Endothelial cell of umbilical vein (primary cell): ENCODE measurements at regions not wholly inside any gene's neighbourhood (a gene's known extent, or its start where the extent isn't known, plus 50 kb on each side); places are given as distances from the start of the nearest gene placed in this dataset.

Source experiments
- BruUV-seq: library from RNA; stranded (reverse); fragments of 400-500 nt; replicated peaks from 2 replicates; lab custom pipeline; 2021; lab: Mats Ljungman, UMichigan
- CTCF ChIA-PET: fragments of 300-600, 350-600 bp; sonication (Branson Sonifier 250); formaldehyde crosslinking; loops from one replicate; lab custom pipeline; 2021; ENCODE audit warnings: antibody characterized with exemption, inconsistent platforms; lab: Charles Lee
- POLR2A ChIA-PET: fragments of 300-600, 350-600 bp; sonication (Branson Sonifier 250); formaldehyde crosslinking; loops from one replicate; lab custom pipeline; 2021; ENCODE audit warnings: antibody characterized with exemption, inconsistent platforms; lab: Charles Lee
- DNase-seq: peaks from one replicate; pipeline ENCODE4 v3.0.0-alpha.2; 2011; ENCODE audit warnings: low read depth, low spot score
- FAIRE-seq: peaks from 2 replicates; lab custom pipeline; 2011; peaks lifted over from hg19 to GRCh38; lab: Jason Lieb, UNC
- H2AFZ ChIP-seq: 2 replicates; pipeline ENCODE4 v1.6.0; 2012; ENCODE audit warnings: low read depth, low read length, control low read depth, inconsistent platforms
- H3K27ac ChIP-seq: 2 replicates; pipeline ENCODE4 v1.5.1; 2011; ENCODE audit warnings: low read depth, mild to moderate bottlenecking, control low read depth, low read length, moderate library complexity; ENCODE audit not compliant: insufficient read depth
- H3K27me3 ChIP-seq, 2 experiments: 2 replicates each; pipeline versions ENCODE4 v1.6.0 to v1.6.1; 2011; ENCODE audit warnings: low read length in 2 of 2, mixed read lengths in 1 of 2; ENCODE audit not compliant: control insufficient read depth in 2 of 2, insufficient read depth in 2 of 2
- H3K36me3 ChIP-seq, 2 experiments: 2 replicates in 1 of 2; 3 replicates in 1 of 2; pipeline ENCODE4 v1.5.1; 2011; ENCODE audit warnings: low read length in 2 of 2, mild to moderate bottlenecking in 1 of 2, moderate library complexity in 1 of 2; ENCODE audit not compliant: control insufficient read depth in 2 of 2, insufficient read depth in 2 of 2; ENCODE audit errors: extremely low read depth in 1 of 2
- H3K4me1 ChIP-seq: 3 replicates; pipeline ENCODE4 v1.5.1; 2011; ENCODE audit warnings: mild to moderate bottlenecking, low read length; ENCODE audit not compliant: control insufficient read depth, insufficient read depth; ENCODE audit errors: extremely low read depth
- H3K4me2 ChIP-seq: 2 replicates; pipeline ENCODE4 v1.6.1; 2011; ENCODE audit warnings: low read length, control low read depth, mixed read lengths; ENCODE audit not compliant: insufficient read depth
- H3K4me3 ChIP-seq, 3 experiments: fragments of 200-600 bp in 1 of 3; sonication (generic), shearing (Covaris generic) in 1 of 3; replicated peaks in 1 of 3; 2 replicates each; pipeline ENCODE4 v1.5.1; 2011 to 2016; ENCODE audit warnings: control low read depth in 3 of 3, low read length in 3 of 3, mild to moderate bottlenecking in 2 of 3, inconsistent platforms in 1 of 3, low read depth in 1 of 3, moderate library complexity in 1 of 3; ENCODE audit not compliant: insufficient read depth in 1 of 3
- H3K79me2 ChIP-seq: 2 replicates; pipeline ENCODE4 v1.6.0; 2012; ENCODE audit warnings: low read length, inconsistent platforms; ENCODE audit not compliant: control insufficient read depth, insufficient read depth
- H3K9ac ChIP-seq: replicated peaks from 2 replicates; pipeline ENCODE3; 2011; ENCODE audit warnings: low read length, control low read depth; ENCODE audit not compliant: insufficient read depth; ENCODE audit errors: extremely low read depth
- H3K9me1 ChIP-seq: replicated peaks from 3 replicates; pipeline ENCODE4 v1.6.0; 2011; ENCODE audit warnings: mild to moderate bottlenecking, low read length; ENCODE audit not compliant: control insufficient read depth, insufficient read depth; ENCODE audit errors: extremely low read depth
- H3K9me3 ChIP-seq: replicated peaks from 2 replicates; pipeline ENCODE4 v1.5.1; 2012; ENCODE audit warnings: low read length, inconsistent platforms; ENCODE audit not compliant: control insufficient read depth, insufficient read depth
- H4K20me1 ChIP-seq: replicated peaks from 2 replicates; pipeline ENCODE3; 2011; ENCODE audit warnings: mild to moderate bottlenecking, low read length; ENCODE audit not compliant: control insufficient read depth, insufficient read depth; ENCODE audit errors: extremely low read depth
- EZH2 ChIP-seq: IDR thresholded peaks from 2 replicates; pipeline ENCODE4 v1.6.1; 2012; ENCODE audit warnings: borderline replicate concordance, low read depth, mild to moderate bottlenecking, moderate library complexity, low read length, inconsistent platforms; ENCODE audit not compliant: severe bottlenecking
- FOS ChIP-seq: IDR thresholded peaks from 2 replicates; pipeline ENCODE4 v1.6.1; 2011; ENCODE audit warnings: mild to moderate bottlenecking, low read length, moderate library complexity, borderline replicate concordance; ENCODE audit not compliant: insufficient read depth
- GATA2 ChIP-seq: IDR thresholded peaks from 2 replicates; pipeline ENCODE4 v1.7.0; 2011; ENCODE audit warnings: low read depth, mild to moderate bottlenecking, moderate library complexity, mixed read lengths, low read length; ENCODE audit not compliant: insufficient read length, insufficient read depth
- JUN ChIP-seq: IDR thresholded peaks from 2 replicates; pipeline ENCODE4 v1.6.1; 2011; ENCODE audit warnings: borderline replicate concordance, low read depth; ENCODE audit not compliant: insufficient read length, insufficient read depth
- MYC ChIP-seq: IDR thresholded peaks from one replicate; pipeline ENCODE4 v1.6.1; 2011; ENCODE audit warnings: mild to moderate bottlenecking, low read depth, low read length
- POLR2A ChIP-seq: IDR thresholded peaks from 2 replicates; pipeline ENCODE4 v1.6.1; 2012; ENCODE audit warnings: low read depth, mild to moderate bottlenecking, control low read depth, low read length
- POLR2AphosphoS5 ChIP-seq: IDR thresholded peaks from 2 replicates; pipeline ENCODE4 v1.6.1; 2012; ENCODE audit warnings: low read depth, mild to moderate bottlenecking, control low read depth, low read length, moderate library complexity; ENCODE audit not compliant: insufficient read depth
- dilution Hi-C: fragments of 300-500 bp; cut with MboI; formaldehyde crosslinking; loops from one replicate; pipeline ENCODE4 v1.15.0; 2019; ENCODE audit warnings: low sequenced_read_pairs; ENCODE audit not compliant: extremely low pct_ligation_motif_present
- intact Hi-C: fragments of 100-400 bp; cut with micrococcal nuclease; formaldehyde crosslinking; loops from one replicate; pipeline ENCODE4 v1.10.0; 2022
- TF ChIP-seq, protein P1 (sequence below), 2 donors: IDR thresholded peaks; 1 replicate in 1 of 2; 2 replicates in 1 of 2; pipeline ENCODE4 v1.5.1; 2011; ENCODE audit warnings: low read length in 2 of 2, mild to moderate bottlenecking in 2 of 2, moderate library complexity in 2 of 2, control low read depth in 1 of 2, inconsistent platforms in 1 of 2, low read depth in 1 of 2; ENCODE audit not compliant: insufficient read depth in 1 of 2; ENCODE audit errors: extremely low read depth in 1 of 2
- TF ChIP-seq, protein P2 (sequence below): IDR thresholded peaks from 2 replicates; pipeline ENCODE4 v1.6.1; 2011; ENCODE audit not compliant: insufficient read depth, insufficient read length

DNA sequence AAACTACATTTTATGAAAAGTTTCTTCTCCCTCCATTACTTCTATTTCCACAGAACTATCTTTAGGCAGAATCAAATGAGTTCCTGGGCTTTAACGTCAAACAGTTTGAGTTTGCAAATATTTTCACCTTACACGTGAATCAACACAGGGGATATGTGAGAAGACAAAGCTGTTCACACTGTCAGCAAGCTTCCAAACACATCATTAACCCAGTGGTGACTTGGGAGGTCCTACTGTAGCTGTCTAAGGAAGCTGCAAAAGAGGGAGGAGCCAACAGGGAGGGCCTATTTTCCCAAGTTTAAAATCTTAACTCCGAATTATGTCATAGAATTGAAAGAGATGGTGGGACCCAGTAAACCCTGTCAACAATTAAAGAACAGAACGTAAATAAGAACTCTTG, 337.8 kb upstream of the DNAJC19 start:
- no peaks in the 10 kb centered on the region for H3K79me2 ChIP-seq
- intact Hi-C loops, result loop anchor here (2.0 kb wide), 1 partner anchor 237 kb away; no protein-coding TSS in a partner anchor
- no peaks in the 10 kb centered on the region for H3K4me1 ChIP-seq
- DNase-seq, result no peak
- TF ChIP-seq FOS (no peak), GATA2 (no peak), POLR2AphosphoS5 (no peak), MYC (no peak), POLR2A (no peak), JUN (no peak), EZH2 (no peak)
- TF ChIP-seq, protein P1, sequence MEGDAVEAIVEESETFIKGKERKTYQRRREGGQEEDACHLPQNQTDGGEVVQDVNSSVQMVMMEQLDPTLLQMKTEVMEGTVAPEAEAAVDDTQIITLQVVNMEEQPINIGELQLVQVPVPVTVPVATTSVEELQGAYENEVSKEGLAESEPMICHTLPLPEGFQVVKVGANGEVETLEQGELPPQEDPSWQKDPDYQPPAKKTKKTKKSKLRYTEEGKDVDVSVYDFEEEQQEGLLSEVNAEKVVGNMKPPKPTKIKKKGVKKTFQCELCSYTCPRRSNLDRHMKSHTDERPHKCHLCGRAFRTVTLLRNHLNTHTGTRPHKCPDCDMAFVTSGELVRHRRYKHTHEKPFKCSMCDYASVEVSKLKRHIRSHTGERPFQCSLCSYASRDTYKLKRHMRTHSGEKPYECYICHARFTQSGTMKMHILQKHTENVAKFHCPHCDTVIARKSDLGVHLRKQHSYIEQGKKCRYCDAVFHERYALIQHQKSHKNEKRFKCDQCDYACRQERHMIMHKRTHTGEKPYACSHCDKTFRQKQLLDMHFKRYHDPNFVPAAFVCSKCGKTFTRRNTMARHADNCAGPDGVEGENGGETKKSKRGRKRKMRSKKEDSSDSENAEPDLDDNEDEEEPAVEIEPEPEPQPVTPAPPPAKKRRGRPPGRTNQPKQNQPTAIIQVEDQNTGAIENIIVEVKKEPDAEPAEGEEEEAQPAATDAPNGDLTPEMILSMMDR (IDR thresholded peaks at IDR 0.05; ENCODE audit: extremely low read depth in 1 of 2, insufficient read depth in 1 of 2, low read depth in 1 of 2, low read length in 2 of 2), result no peak
- TF ChIP-seq, protein P2, sequence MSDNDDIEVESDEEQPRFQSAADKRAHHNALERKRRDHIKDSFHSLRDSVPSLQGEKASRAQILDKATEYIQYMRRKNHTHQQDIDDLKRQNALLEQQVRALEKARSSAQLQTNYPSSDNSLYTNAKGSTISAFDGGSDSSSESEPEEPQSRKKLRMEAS, result no peak
- H2AFZ ChIP-seq, result no peak overlapping the region
- no peaks in the 10 kb centered on the region for H3K36me3 ChIP-seq
- dilution Hi-C loops, result no loop called here
- ChIA-PET CTCF (interaction anchor here (0.8 to 5.7 kb wide), 33 partner anchors 9 to 1357 kb away, joined by 3 to 312 read pairs (median 4); partner anchors contain the start of gene SOX2), POLR2A (interaction anchor here (0.6 kb wide), 1 partner anchor 283 kb away, joined by 5 read pairs; no protein-coding TSS in a partner anchor)
- H3K27me3 ChIP-seq, result no peaks in the 10 kb centered on the region
- no peak overlapping the region for H3K4me3 ChIP-seq
- FAIRE-seq, result no peak
- H3K9me3 ChIP-seq, result no peaks in the 10 kb centered on the region
- no peak overlapping the region for H3K9ac ChIP-seq
- H3K9me1 ChIP-seq, result no peaks in the 10 kb centered on the region
- H3K27ac ChIP-seq, result no peak overlapping the region
- no peak overlapping the region for H3K4me2 ChIP-seq
- no TSS peak for BruUV-seq
- H4K20me1 ChIP-seq, result no peaks in the 10 kb centered on the region
